GM04504 (cell line): ENCODE measurements at regions not wholly inside any gene's neighbourhood (a gene's known extent, or its start where the extent isn't known, plus 50 kb on each side); places are given as distances from the start of the nearest gene placed in this dataset.

ENCODE experiments used
- DNase-seq: peaks from one replicate; pipeline ENCODE4 v3.0.0-alpha.2; 2012; ENCODE audit warnings: low read depth

GRCh38 chr14:87879389-87879788, 113.6 kb downstream of the GALC start:
- DNase-seq, result no peak

GRCh38 chr14:87878959-87879358, 114.0 kb downstream of the GALC start:
- DNase-seq, result no peak

GRCh38 chr14:87877877-87878276, 115.1 kb downstream of the GALC start:
- DNase-seq, result no peak

- no peak for DNase-seq
Observed at GRCh38 chr14:87874676-87875075, 118.3 kb downstream of the GALC start.

GRCh38 chr14:87873741-87874140, 119.2 kb downstream of the GALC start:
- DNase-seq, result no peak

- peak; percentile 64 for DNase-seq
Observed at GRCh38 chr14:87869619-87870583, 123.1 kb downstream of the GALC start.

- no peak for DNase-seq
Observed at GRCh38 chr14:87868920-87869319, 124.1 kb downstream of the GALC start.

- DNase-seq, result no peak
Observed at GRCh38 chr14:87866116-87866515, 126.9 kb downstream of the GALC start.

GRCh38 chr14:87864356-87865270, 128.4 kb downstream of the GALC start:
- no peak for DNase-seq

- no peak for DNase-seq
Observed at GRCh38 chr14:87863047-87863446, 129.9 kb downstream of the GALC start.

GRCh38 chr14:87852107-87852506, 140.9 kb downstream of the GALC start:
- no peak for DNase-seq

- DNase-seq, result no peak
Observed at GRCh38 chr14:87851190-87851589, 141.8 kb downstream of the GALC start.

GRCh38 chr14:87847216-87847755, 145.7 kb downstream of the GALC start:
- DNase-seq, result no peak

- no peak for DNase-seq
Observed at GRCh38 chr14:87840906-87841305, 152.1 kb downstream of the GALC start.

GRCh38 chr14:87838931-87839330, 154.1 kb downstream of the GALC start:
- no peak for DNase-seq

- DNase-seq, result no peak
Observed at GRCh38 chr14:87837296-87837695, 155.7 kb downstream of the GALC start.

GRCh38 chr14:87834594-87834993, 158.4 kb downstream of the GALC start:
- DNase-seq, result no peak

GRCh38 chr14:87833026-87833425, 160.0 kb downstream of the GALC start:
- no peak for DNase-seq

- peak; percentile 9 for DNase-seq
Observed at GRCh38 chr14:87830443-87831096, 162.4 kb downstream of the GALC start.

GRCh38 chr14:87829543-87829942, 163.4 kb downstream of the GALC start:
- DNase-seq, result no peak

GRCh38 chr14:87824266-87824665, 168.7 kb downstream of the GALC start:
- DNase-seq, result peak; percentile 9

GRCh38 chr14:87816416-87816815, 176.6 kb downstream of the GALC start:
- no peak for DNase-seq
